Nephron (organoid): ENCODE measurements at regions not wholly inside any gene's neighbourhood (a gene's known extent, or its start where the extent isn't known, plus 50 kb on each side); places are given as distances from the start of the nearest gene placed in this dataset.

ENCODE experiments used
- H3K27ac Mint-ChIP-seq, 3 experiments: 2 replicates each; pipeline ENCODE4 v1.8.0; 2020; ENCODE audit warnings: mixed read lengths in 3 of 3, mild to moderate bottlenecking in 2 of 3, moderate library complexity in 1 of 3
- H3K27me3 Mint-ChIP-seq: 2 replicates; pipeline ENCODE4 v1.8.0; 2021; ENCODE audit warnings: low read depth, mild to moderate bottlenecking, moderate library complexity, mixed read lengths
- H3K36me3 Mint-ChIP-seq: 2 replicates; pipeline ENCODE4 v1.8.0; 2020; ENCODE audit warnings: low read depth, mixed read lengths
- H3K4me1 Mint-ChIP-seq: 2 replicates; pipeline ENCODE4 v1.8.0; 2020; ENCODE audit warnings: mixed read lengths
- H3K4me3 Mint-ChIP-seq, 3 experiments: 2 replicates each; pipeline ENCODE4 v1.8.0; 2020; ENCODE audit warnings: mild to moderate bottlenecking in 3 of 3, mixed read lengths in 3 of 3, moderate library complexity in 2 of 3
- H3K9me3 Mint-ChIP-seq: 2 replicates; pipeline ENCODE4 v1.8.0; 2020; ENCODE audit warnings: mixed read lengths
- CTCF ChIP-seq, 3 experiments: fragments of 200-600 bp; sonication (generic); IDR thresholded peaks; one replicate each; pipeline ENCODE4 v1.5.0; 2021; ENCODE audit warnings: antibody characterized with exemption in 3 of 3; ENCODE audit not compliant: unreplicated experiment in 3 of 3

GRCh38 chr7:68414631-68415425 is 1183.4 kb upstream of the AUTS2 start:
- no peak overlapping the region for H3K27ac Mint-ChIP-seq
- TF ChIP-seq CTCF (IDR thresholded peaks at IDR 0.05; ENCODE audit: unreplicated experiment in 3 of 3), result no peak
- H3K27me3 Mint-ChIP-seq, result peaks cover 5% of the 10 kb centered on the region
- H3K36me3 Mint-ChIP-seq, result no peaks in the 10 kb centered on the region
- peaks cover 19% of the 10 kb centered on the region for H3K9me3 Mint-ChIP-seq
- no peak overlapping the region for H3K4me3 Mint-ChIP-seq
- no peaks in the 10 kb centered on the region for H3K4me1 Mint-ChIP-seq

GRCh38 chr7:68417002-68417401 is 1181.3 kb upstream of the AUTS2 start:
- TF ChIP-seq CTCF (IDR thresholded peaks at IDR 0.05; ENCODE audit: unreplicated experiment in 3 of 3), result no peak
- Mint-ChIP-seq H3K9me3 (peaks cover 19% of the 10 kb centered on the region), H3K36me3 (no peaks in the 10 kb centered on the region), H3K27ac (no peak overlapping the region), H3K27me3 (peaks cover 5% of the 10 kb centered on the region), H3K4me1 (no peaks in the 10 kb centered on the region), H3K4me3 (no peak overlapping the region)

GRCh38 chr7:68417659-68418058 is 1180.6 kb upstream of the AUTS2 start:
- Mint-ChIP-seq H3K4me3 (no peak overlapping the region), H3K9me3 (peaks cover 15% of the 10 kb centered on the region), H3K27me3 (peaks cover 5% of the 10 kb centered on the region), H3K27ac (no peak overlapping the region), H3K36me3 (no peaks in the 10 kb centered on the region), H3K4me1 (no peaks in the 10 kb centered on the region)
- TF ChIP-seq CTCF (IDR thresholded peaks at IDR 0.05; ENCODE audit: unreplicated experiment in 3 of 3), result no peak

- Mint-ChIP-seq H3K9me3 (peaks cover 11% of the 10 kb centered on the region), H3K4me3 (no peak overlapping the region), H3K4me1 (peaks cover 6% of the 10 kb centered on the region), H3K27ac (no peak overlapping the region), H3K27me3 (peaks cover 13% of the 10 kb centered on the region), H3K36me3 (no peaks in the 10 kb centered on the region)
- TF ChIP-seq CTCF (IDR thresholded peaks at IDR 0.05; ENCODE audit: unreplicated experiment in 3 of 3), result no peak
Measured at GRCh38 chr7:68420342-68421192, 1177.7 kb upstream of the AUTS2 start.

- H3K27ac Mint-ChIP-seq, result no peak overlapping the region
- no peaks in the 10 kb centered on the region for H3K36me3 Mint-ChIP-seq
- peaks cover 5% of the 10 kb centered on the region for H3K9me3 Mint-ChIP-seq
- peaks cover 6% of the 10 kb centered on the region for H3K4me1 Mint-ChIP-seq
- no peak overlapping the region for H3K4me3 Mint-ChIP-seq
- H3K27me3 Mint-ChIP-seq, result peaks cover 18% of the 10 kb centered on the region
- no peak for TF ChIP-seq CTCF (IDR thresholded peaks at IDR 0.05; ENCODE audit: unreplicated experiment in 3 of 3)
Measured at GRCh38 chr7:68421712-68422111, 1176.6 kb upstream of the AUTS2 start.
